Endothelial cell (in vitro differentiated cells): ENCODE measurements at regions not wholly inside any gene's neighbourhood (a gene's known extent, or its start where the extent isn't known, plus 50 kb on each side); places are given as distances from the start of the nearest gene placed in this dataset.
A peak's percentile ranks its signal among the peaks of the same experiment; 100 is the strongest.

Source experiments
- DNase-seq: peaks from one replicate; pipeline ENCODE4 v3.0.0; 2021; ENCODE audit warnings: low spot score
- H3K27ac Mint-ChIP-seq: one replicate; pipeline ENCODE4 v1.8.0; 2021; ENCODE audit warnings: mixed read lengths, inconsistent platforms; ENCODE audit not compliant: unreplicated experiment
- H3K27me3 Mint-ChIP-seq: one replicate; pipeline ENCODE4 v1.8.0; 2021; ENCODE audit warnings: mild to moderate bottlenecking, moderate library complexity, mixed read lengths, inconsistent platforms; ENCODE audit not compliant: unreplicated experiment
- H3K36me3 Mint-ChIP-seq: one replicate; pipeline ENCODE4 v1.8.0; 2021; ENCODE audit warnings: mild to moderate bottlenecking, low read depth, mixed read lengths, inconsistent platforms; ENCODE audit not compliant: unreplicated experiment
- H3K4me1 Mint-ChIP-seq: one replicate; pipeline ENCODE4 v1.8.0; 2021; ENCODE audit warnings: mild to moderate bottlenecking, mixed read lengths, inconsistent platforms; ENCODE audit not compliant: unreplicated experiment
- H3K4me3 Mint-ChIP-seq: one replicate; pipeline ENCODE4 v1.8.0; 2021; ENCODE audit warnings: mild to moderate bottlenecking, mixed read lengths, inconsistent platforms; ENCODE audit not compliant: unreplicated experiment
- H3K9me3 Mint-ChIP-seq: one replicate; pipeline ENCODE4 v1.8.0; 2021; ENCODE audit warnings: mixed read lengths, inconsistent platforms; ENCODE audit not compliant: unreplicated experiment
- CTCF ChIP-seq: fragments of 200-600 bp; sonication (generic); IDR thresholded peaks from one replicate; pipeline ENCODE4 v1.5.0; 2021; ENCODE audit warnings: antibody characterized with exemption; ENCODE audit not compliant: unreplicated experiment

- no peak for DNase-seq
- no peak overlapping the region for H3K4me3 Mint-ChIP-seq
- no peaks in the 10 kb centered on the region for H3K36me3 Mint-ChIP-seq
- H3K9me3 Mint-ChIP-seq: no peaks in the 10 kb centered on the region
- no peak for TF ChIP-seq CTCF
- H3K27ac Mint-ChIP-seq: no peak overlapping the region
- no peaks in the 10 kb centered on the region for H3K27me3 Mint-ChIP-seq
- no peaks in the 10 kb centered on the region for H3K4me1 Mint-ChIP-seq
Measured at GRCh38 chr4:130349745-130350144, 1253.8 kb downstream of the C4orf33 start.

GRCh38 chr4:130356873-130357272 is 1260.9 kb downstream of the C4orf33 start:
- TF ChIP-seq CTCF: no peak
- DNase-seq: no peak
- no peaks in the 10 kb centered on the region for H3K4me1 Mint-ChIP-seq
- no peaks in the 10 kb centered on the region for H3K27me3 Mint-ChIP-seq
- no peak overlapping the region for H3K27ac Mint-ChIP-seq
- no peak overlapping the region for H3K4me3 Mint-ChIP-seq
- no peaks in the 10 kb centered on the region for H3K36me3 Mint-ChIP-seq
- H3K9me3 Mint-ChIP-seq: no peaks in the 10 kb centered on the region

- no peak for DNase-seq
- Mint-ChIP-seq H3K36me3 (no peaks in the 10 kb centered on the region), H3K4me1 (no peaks in the 10 kb centered on the region), H3K9me3 (no peaks in the 10 kb centered on the region), H3K27me3 (no peaks in the 10 kb centered on the region), H3K4me3 (no peak overlapping the region), H3K27ac (peak overlapping the region; percentile 48)
- TF ChIP-seq CTCF: peak; percentile 19
Measured at GRCh38 chr4:130359542-130359941, 1263.6 kb downstream of the C4orf33 start.

GRCh38 chr4:130361616-130362015 is 1265.7 kb downstream of the C4orf33 start:
- H3K36me3 Mint-ChIP-seq: no peaks in the 10 kb centered on the region
- DNase-seq: no peak
- H3K9me3 Mint-ChIP-seq: no peaks in the 10 kb centered on the region
- no peak overlapping the region for H3K4me3 Mint-ChIP-seq
- no peak for TF ChIP-seq CTCF
- H3K4me1 Mint-ChIP-seq: no peaks in the 10 kb centered on the region
- H3K27ac Mint-ChIP-seq: no peak overlapping the region
- no peaks in the 10 kb centered on the region for H3K27me3 Mint-ChIP-seq

GRCh38 chr4:130368668-130369067 is 1272.7 kb downstream of the C4orf33 start:
- Mint-ChIP-seq H3K4me3 (no peak overlapping the region), H3K4me1 (no peaks in the 10 kb centered on the region), H3K9me3 (no peaks in the 10 kb centered on the region), H3K27ac (no peak overlapping the region), H3K27me3 (peaks cover 2% of the 10 kb centered on the region), H3K36me3 (no peaks in the 10 kb centered on the region)
- TF ChIP-seq CTCF: no peak
- DNase-seq: no peak
